ENCODE measurements at regions not wholly inside any gene's neighbourhood (a gene's known extent, or its start where the extent isn't known, plus 50 kb on each side); places are given as distances from the start of the nearest gene placed in this dataset.
"Not testable (repeated sequence)": the region's sequence is repeated elsewhere in the genome, so short reads cannot be mapped to it uniquely, and the experiment has no call there.

- peak; percentile 43 for DNase-seq (ENCODE audit: low read depth)
Observed at GRCh38 chr22:48492366-48493320, 1335.0 kb downstream of the BRD1 start.

- DNase-seq (ENCODE audit: low read depth), result no peak
Observed at GRCh38 chr22:48491451-48491941, 1336.2 kb downstream of the BRD1 start.

GRCh38 chr22:48490500-48491411 is 1336.9 kb downstream of the BRD1 start:
- DNase-seq (ENCODE audit: low read depth), result no peak

- no peak for DNase-seq (ENCODE audit: low read depth)
Observed at GRCh38 chr22:48489551-48490499, 1337.8 kb downstream of the BRD1 start.

GRCh38 chr22:48488611-48489511 is 1338.8 kb downstream of the BRD1 start:
- no peak for DNase-seq (ENCODE audit: low read depth)

GRCh38 chr22:48488149-48488551 is 1339.5 kb downstream of the BRD1 start:
- no peak for DNase-seq (ENCODE audit: low read depth)

- DNase-seq (ENCODE audit: low read depth), result no peak
Observed at GRCh38 chr22:48486558-48486957, 1341.1 kb downstream of the BRD1 start.

GRCh38 chr22:48486134-48486532 is 1341.5 kb downstream of the BRD1 start:
- DNase-seq (ENCODE audit: low read depth), result no peak

- no peak for DNase-seq (ENCODE audit: low read depth)
Observed at GRCh38 chr22:48485149-48486133, 1342.2 kb downstream of the BRD1 start.

GRCh38 chr22:48483764-48484528 is 1343.7 kb downstream of the BRD1 start:
- DNase-seq (ENCODE audit: low read depth), result no peak

GRCh38 chr22:48482771-48483170 is 1344.9 kb downstream of the BRD1 start:
- no peak for DNase-seq (ENCODE audit: low read depth)

- DNase-seq (ENCODE audit: low read depth), result not testable (repeated sequence)
Observed at GRCh38 chr22:48482198-48482597, 1345.5 kb downstream of the BRD1 start.

GRCh38 chr22:48481748-48482147 is 1345.9 kb downstream of the BRD1 start:
- DNase-seq (ENCODE audit: low read depth), result no peak

- no peak for DNase-seq (ENCODE audit: low read depth)
Observed at GRCh38 chr22:48478529-48479265, 1349.0 kb downstream of the BRD1 start.

- no peak for DNase-seq (ENCODE audit: low read depth)
Observed at GRCh38 chr22:48478124-48478523, 1349.5 kb downstream of the BRD1 start.

GRCh38 chr22:48477031-48477721 is 1350.5 kb downstream of the BRD1 start:
- DNase-seq (ENCODE audit: low read depth), result no peak

- DNase-seq (ENCODE audit: low read depth), result no peak
Observed at GRCh38 chr22:48476577-48476976, 1351.1 kb downstream of the BRD1 start.

Data from GM04503 (cell line).